ENCODE measurements at regions not wholly inside any gene's neighbourhood (a gene's known extent, or its start where the extent isn't known, plus 50 kb on each side); places are given as distances from the start of the nearest gene placed in this dataset.

DNA sequence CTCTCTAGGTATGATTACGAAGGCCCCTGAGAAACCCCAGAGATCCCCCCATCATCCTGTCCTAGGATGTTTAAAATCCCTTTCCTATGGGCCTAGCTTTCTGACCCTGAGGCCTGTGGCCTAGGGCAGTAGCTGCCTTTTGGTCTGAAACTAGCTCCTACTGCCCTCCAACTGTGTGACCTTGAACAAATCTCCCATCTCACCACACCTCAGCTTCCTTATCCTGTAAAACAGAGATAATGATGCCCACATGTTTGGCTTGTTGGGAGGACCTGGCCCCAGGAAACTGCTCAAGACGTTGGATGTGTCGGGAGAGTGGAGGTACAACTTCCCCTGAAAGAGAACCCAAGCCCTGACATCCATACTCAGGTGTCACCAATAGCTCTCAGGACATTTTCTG lies 213.2 kb downstream of the SMAD2 start:
- H3K79me2 ChIP-seq: no peaks in the 10 kb centered on the region
- no peaks in the 10 kb centered on the region for H3K9me2 ChIP-seq (replicated peaks; ENCODE audit: insufficient read depth)
- no peak for DNase-seq (ENCODE audit: low spot score)
- no peaks in the 10 kb centered on the region for H3K36me3 ChIP-seq (replicated peaks; ENCODE audit: insufficient read depth, low read depth)
- no peaks in the 10 kb centered on the region for H3K9me3 ChIP-seq (ENCODE audit: low read depth)
- no peaks in the 10 kb centered on the region for H3K27me3 ChIP-seq
- TF ChIP-seq EZH2phosphoT487 (IDR thresholded peaks at IDR 0.05; ENCODE audit: low read depth, severe bottlenecking, unreplicated experiment) (no peak), EZH2 (IDR thresholded peaks at IDR 0.05; ENCODE audit: borderline replicate concordance) (no peak)
- TF ChIP-seq, protein P1, sequence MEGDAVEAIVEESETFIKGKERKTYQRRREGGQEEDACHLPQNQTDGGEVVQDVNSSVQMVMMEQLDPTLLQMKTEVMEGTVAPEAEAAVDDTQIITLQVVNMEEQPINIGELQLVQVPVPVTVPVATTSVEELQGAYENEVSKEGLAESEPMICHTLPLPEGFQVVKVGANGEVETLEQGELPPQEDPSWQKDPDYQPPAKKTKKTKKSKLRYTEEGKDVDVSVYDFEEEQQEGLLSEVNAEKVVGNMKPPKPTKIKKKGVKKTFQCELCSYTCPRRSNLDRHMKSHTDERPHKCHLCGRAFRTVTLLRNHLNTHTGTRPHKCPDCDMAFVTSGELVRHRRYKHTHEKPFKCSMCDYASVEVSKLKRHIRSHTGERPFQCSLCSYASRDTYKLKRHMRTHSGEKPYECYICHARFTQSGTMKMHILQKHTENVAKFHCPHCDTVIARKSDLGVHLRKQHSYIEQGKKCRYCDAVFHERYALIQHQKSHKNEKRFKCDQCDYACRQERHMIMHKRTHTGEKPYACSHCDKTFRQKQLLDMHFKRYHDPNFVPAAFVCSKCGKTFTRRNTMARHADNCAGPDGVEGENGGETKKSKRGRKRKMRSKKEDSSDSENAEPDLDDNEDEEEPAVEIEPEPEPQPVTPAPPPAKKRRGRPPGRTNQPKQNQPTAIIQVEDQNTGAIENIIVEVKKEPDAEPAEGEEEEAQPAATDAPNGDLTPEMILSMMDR (IDR thresholded peaks at IDR 0.05; ENCODE audit: poor library complexity): no peak
- no peak overlapping the region for H3K4me2 ChIP-seq
- no peak overlapping the region for H3K27ac ChIP-seq
- no peak overlapping the region for H3K4me3 ChIP-seq
- H2AFZ ChIP-seq: no peak overlapping the region
- WGBS (ENCODE audit: low lambda C conversion rate, missing lambda C conversion rate): 76% methylated on average over 3 of the region's 3 CpGs
- H4K20me1 ChIP-seq (ENCODE audit: insufficient read depth, poor library complexity, severe bottlenecking): no peaks in the 10 kb centered on the region
- H3K4me1 ChIP-seq (ENCODE audit: insufficient read depth): no peaks in the 10 kb centered on the region

- Histone ChIP-seq H3K36me3 (replicated peaks; ENCODE audit: insufficient read depth, low read depth) (no peaks in the 10 kb centered on the region), H3K4me3 (no peak overlapping the region), H2AFZ (no peak overlapping the region), H4K20me1 (ENCODE audit: insufficient read depth, poor library complexity, severe bottlenecking) (no peaks in the 10 kb centered on the region), H3K27me3 (no peaks in the 10 kb centered on the region), H3K79me2 (no peaks in the 10 kb centered on the region), H3K4me1 (ENCODE audit: insufficient read depth) (no peaks in the 10 kb centered on the region), H3K4me2 (no peak overlapping the region), H3K9me2 (replicated peaks; ENCODE audit: insufficient read depth) (no peaks in the 10 kb centered on the region), H3K27ac (no peak overlapping the region), H3K9me3 (ENCODE audit: low read depth) (no peaks in the 10 kb centered on the region)
- WGBS (ENCODE audit: low lambda C conversion rate, missing lambda C conversion rate): 70% methylated on average over 6 of the region's 6 CpGs
- TF ChIP-seq EZH2phosphoT487 (IDR thresholded peaks at IDR 0.05; ENCODE audit: low read depth, severe bottlenecking, unreplicated experiment) (no peak), EZH2 (IDR thresholded peaks at IDR 0.05; ENCODE audit: borderline replicate concordance) (no peak)
- TF ChIP-seq, protein P1 (IDR thresholded peaks at IDR 0.05; ENCODE audit: poor library complexity): no peak
- no peak for DNase-seq (ENCODE audit: low spot score)
Measured at GRCh38 chr18:47716632-47717185, 213.8 kb downstream of the SMAD2 start.

DNA sequence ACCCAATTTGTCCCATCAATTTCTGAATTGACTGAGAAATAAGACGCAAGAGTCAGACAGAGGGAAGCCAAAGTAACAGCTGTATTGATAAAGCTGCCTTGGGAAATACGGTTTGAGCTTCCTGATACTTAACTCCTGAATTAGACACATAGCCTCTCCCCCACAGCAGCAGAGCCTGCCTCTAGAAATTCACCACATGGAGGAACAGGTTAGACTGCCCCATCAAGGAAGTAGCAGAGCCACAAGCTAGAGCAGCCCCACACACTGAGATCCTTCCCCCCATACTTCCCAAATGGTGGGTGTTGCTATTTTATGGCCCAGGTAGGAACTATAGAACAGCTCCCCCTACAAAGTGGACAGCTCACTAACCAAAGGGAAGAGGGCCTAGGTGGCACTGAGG lies 220.0 kb downstream of the SMAD2 start:
- 86% methylated on average over 2 of the region's 2 CpGs for WGBS (ENCODE audit: low lambda C conversion rate, missing lambda C conversion rate)

More for the DNA sequence above, 220.0 kb downstream of the SMAD2 start:
- H2AFZ ChIP-seq: no peak overlapping the region
- DNase-seq (ENCODE audit: low spot score): no peak
- H3K27me3 ChIP-seq: no peaks in the 10 kb centered on the region
- no peak overlapping the region for H3K27ac ChIP-seq
- no peak overlapping the region for H3K4me2 ChIP-seq
- H3K9me2 ChIP-seq (replicated peaks; ENCODE audit: insufficient read depth): no peaks in the 10 kb centered on the region
- no peak for TF ChIP-seq EZH2 (IDR thresholded peaks at IDR 0.05; ENCODE audit: borderline replicate concordance)
- TF ChIP-seq EZH2phosphoT487 (IDR thresholded peaks at IDR 0.05; ENCODE audit: low read depth, severe bottlenecking, unreplicated experiment): no peak
- TF ChIP-seq, protein P1 (IDR thresholded peaks at IDR 0.05; ENCODE audit: poor library complexity): no peak
- H3K4me1 ChIP-seq (ENCODE audit: insufficient read depth): no peaks in the 10 kb centered on the region
- no peaks in the 10 kb centered on the region for H3K79me2 ChIP-seq
- no peaks in the 10 kb centered on the region for H3K36me3 ChIP-seq (replicated peaks; ENCODE audit: insufficient read depth, low read depth)
- H4K20me1 ChIP-seq (ENCODE audit: insufficient read depth, poor library complexity, severe bottlenecking): no peaks in the 10 kb centered on the region
- H3K4me3 ChIP-seq: no peak overlapping the region
- H3K9me3 ChIP-seq (ENCODE audit: low read depth): no peaks in the 10 kb centered on the region

Measured in hepatocyte (in vitro differentiated cells).